Neural progenitor cell (in vitro differentiated cells): ENCODE measurements at regions not wholly inside any gene's neighbourhood (a gene's known extent, or its start where the extent isn't known, plus 50 kb on each side); places are given as distances from the start of the nearest gene placed in this dataset.

ENCODE experiments used
- EZH2 ChIP-seq: fragments of 200-600 bp; sonication (generic); IDR thresholded peaks from 2 replicates; pipeline ENCODE4 v1.6.1; 2017; ENCODE audit warnings: antibody characterized with exemption, mild to moderate bottlenecking, moderate library complexity
- TF ChIP-seq, protein P1 (sequence below): fragments of 200-600 bp; sonication (generic); IDR thresholded peaks from 2 replicates; pipeline ENCODE4 v1.5.1; 2017; ENCODE audit warnings: antibody characterized with exemption, mild to moderate bottlenecking

DNA sequence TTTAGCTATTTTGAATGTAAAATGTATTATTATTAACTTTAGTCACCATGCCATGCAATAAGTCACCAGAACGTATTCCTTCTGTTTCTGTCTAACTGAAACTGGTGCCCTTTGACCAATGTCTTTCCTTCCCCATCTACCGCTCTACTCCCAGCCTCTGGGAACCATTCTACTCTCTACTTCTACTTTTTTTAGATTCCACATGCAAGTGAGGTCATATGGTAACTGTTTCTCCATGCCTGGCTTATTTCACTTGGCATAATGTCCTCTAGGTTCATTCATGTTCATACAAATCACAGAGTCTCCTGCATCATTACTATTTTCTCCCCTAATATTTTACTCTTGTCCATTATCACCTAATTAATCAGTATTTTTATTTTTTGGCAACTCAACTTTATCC is 160.1 kb downstream of the TMX1 start:
- TF ChIP-seq, protein P1, sequence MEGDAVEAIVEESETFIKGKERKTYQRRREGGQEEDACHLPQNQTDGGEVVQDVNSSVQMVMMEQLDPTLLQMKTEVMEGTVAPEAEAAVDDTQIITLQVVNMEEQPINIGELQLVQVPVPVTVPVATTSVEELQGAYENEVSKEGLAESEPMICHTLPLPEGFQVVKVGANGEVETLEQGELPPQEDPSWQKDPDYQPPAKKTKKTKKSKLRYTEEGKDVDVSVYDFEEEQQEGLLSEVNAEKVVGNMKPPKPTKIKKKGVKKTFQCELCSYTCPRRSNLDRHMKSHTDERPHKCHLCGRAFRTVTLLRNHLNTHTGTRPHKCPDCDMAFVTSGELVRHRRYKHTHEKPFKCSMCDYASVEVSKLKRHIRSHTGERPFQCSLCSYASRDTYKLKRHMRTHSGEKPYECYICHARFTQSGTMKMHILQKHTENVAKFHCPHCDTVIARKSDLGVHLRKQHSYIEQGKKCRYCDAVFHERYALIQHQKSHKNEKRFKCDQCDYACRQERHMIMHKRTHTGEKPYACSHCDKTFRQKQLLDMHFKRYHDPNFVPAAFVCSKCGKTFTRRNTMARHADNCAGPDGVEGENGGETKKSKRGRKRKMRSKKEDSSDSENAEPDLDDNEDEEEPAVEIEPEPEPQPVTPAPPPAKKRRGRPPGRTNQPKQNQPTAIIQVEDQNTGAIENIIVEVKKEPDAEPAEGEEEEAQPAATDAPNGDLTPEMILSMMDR = no peak
- TF ChIP-seq EZH2 = no peak
